GM10266 (cell line): ENCODE measurements at regions not wholly inside any gene's neighbourhood (a gene's known extent, or its start where the extent isn't known, plus 50 kb on each side); places are given as distances from the start of the nearest gene placed in this dataset.

ENCODE experiments used
- DNase-seq: peaks from one replicate; pipeline ENCODE4 v3.0.0; 2012; ENCODE audit errors: extremely low spot score
- CTCF ChIP-seq: IDR thresholded peaks from 2 replicates; pipeline ENCODE4 v1.5.1; 2012; ENCODE audit warnings: mild to moderate bottlenecking, low read depth; ENCODE audit not compliant: control insufficient read depth, insufficient read depth; ENCODE audit errors: missing control alignments

GRCh38 chr2:157929871-157930667 lies 53.9 kb upstream of the ACVR1 start:
- TF ChIP-seq CTCF, result no peak
- DNase-seq, result no peak

GRCh38 chr2:157928372-157928771 lies 52.2 kb upstream of the ACVR1 start:
- DNase-seq, result no peak
- TF ChIP-seq CTCF, result no peak

- no peak for TF ChIP-seq CTCF
- DNase-seq, result no peak
Measured at GRCh38 chr2:157927155-157927554, 51.0 kb upstream of the ACVR1 start.
